Heart left ventricle (tissue), 13 donors: ENCODE measurements at regions not wholly inside any gene's neighbourhood (a gene's known extent, or its start where the extent isn't known, plus 50 kb on each side); places are given as distances from the start of the nearest gene placed in this dataset.

Experiments
- CTCF ChIP-seq, 12 donors: fragments of 200-600 bp; sonication (generic) in 4 of 12; IDR thresholded peaks; one replicate each; pipeline versions ENCODE4 v1.5.0 to v1.8.0; 2018 to 2022; ENCODE audit warnings: antibody characterized with exemption in 12 of 12, mild to moderate bottlenecking in 5 of 12
- POLR2A ChIP-seq, 2 donors: fragments of 450-650 bp; IDR thresholded peaks; one replicate each; pipeline ENCODE4 v1.6.1; 2017; ENCODE audit warnings: antibody characterized with exemption in 2 of 2, mild to moderate bottlenecking in 2 of 2, moderate library complexity in 2 of 2
- donor health status: ischemic (EF 13 %, LVEDD 7.1; RV severe dilation, severe dysfunction).
- donor health status: DM: no; HTN: yes; CAD: no.
- donor health status: DM: no; HTN: no; CAD: no.
- donor health status: ischemic (EF 25% LVEDD 6.9; RV normal size, moderate dysfunction).
- donor health status: ischemic (EF 25% LVEDD 5.7; RV mildly dilated, moderate dysfunction).
- donor health status: ischemic (EF 35%, LVEDD 5.7; RV mildly dilated, moderate dysfunction).
- donor health status: nonischemic (EF 11% LVEDD 7.7; RV severe dilation, severe dysfunction).
- donor health status: DM: yes; HTN: yes; CAD: no.
- donor health status: PGD.
- donor health status: ischemic (EF 29% LVEDD 5.4; RV normal size, mild dysfunction).
- donor health status: nonischemic (EF 23%, LVEDD 6.1; RV moderate dilation, normal function).

GRCh38 chr15:38129531-38130204 lies 123.0 kb upstream of the SPRED1 start:
- TF ChIP-seq CTCF (IDR thresholded peaks at IDR 0.05) (no peak), POLR2A (IDR thresholded peaks at IDR 0.05) (peak in 1 of 2 donors; percentile 20)
